WTC11 (cell line): ENCODE measurements at regions not wholly inside any gene's neighbourhood (a gene's known extent, or its start where the extent isn't known, plus 50 kb on each side); places are given as distances from the start of the nearest gene placed in this dataset.
"Not testable (repeated sequence)": the region's sequence is repeated elsewhere in the genome, so short reads cannot be mapped to it uniquely, and the experiment has no call there.

Experiments
- ATAC-seq: fragments of 200-7000 bp; cut with Tn5 transposase; 2 replicates; pipeline ENCODE4 v1.10.0; 2021; ENCODE audit warnings: mild to moderate bottlenecking, moderate library complexity
- CTCF ChIA-PET: fragments of 300-600 bp; sonication (Branson Sonifier 250); formaldehyde crosslinking; loops from one replicate; lab custom pipeline; 2021; ENCODE audit warnings: antibody characterized with exemption; lab: Charles Lee
- POLR2A ChIA-PET: fragments of 350-600 bp; sonication (Branson Sonifier 250); formaldehyde crosslinking; loops from one replicate; lab custom pipeline; 2021; ENCODE audit warnings: antibody characterized with exemption; lab: Charles Lee
- DNase-seq: peaks from one replicate; pipeline ENCODE4 v3.0.0; 2021; ENCODE audit warnings: low spot score
- H3K27ac Mint-ChIP-seq: 2 replicates; pipeline ENCODE4 v1.8.0; 2021; ENCODE audit warnings: mixed read lengths
- H3K27me3 Mint-ChIP-seq: 2 replicates; pipeline ENCODE4 v1.8.0; 2021; ENCODE audit warnings: low read depth, mild to moderate bottlenecking, moderate library complexity, mixed read lengths
- H3K36me3 Mint-ChIP-seq: 2 replicates; pipeline ENCODE4 v1.8.0; 2021; ENCODE audit warnings: mixed read lengths
- H3K4me1 Mint-ChIP-seq: 2 replicates; pipeline ENCODE4 v1.8.0; 2022; ENCODE audit warnings: mixed read lengths
- H3K4me3 Mint-ChIP-seq: 2 replicates; pipeline ENCODE4 v1.8.0; 2021; ENCODE audit warnings: mild to moderate bottlenecking, moderate library complexity, mixed read lengths
- H3K9me3 Mint-ChIP-seq: 2 replicates; pipeline ENCODE4 v1.8.0; 2021; ENCODE audit warnings: mixed read lengths
- ATF1 ChIP-seq: sonication (generic); formaldehyde crosslinking; IDR thresholded peaks from 2 replicates; pipeline ENCODE4 v1.8.1; 2023; ENCODE audit warnings: mild to moderate bottlenecking, moderate library complexity, missing genetic modification reagents
- CREM ChIP-seq: sonication (generic); formaldehyde crosslinking; IDR thresholded peaks from 2 replicates; pipeline ENCODE4 v1.8.1; 2022; ENCODE audit warnings: mild to moderate bottlenecking, missing genetic modification reagents, moderate library complexity
- ELF4 ChIP-seq: sonication (generic); formaldehyde crosslinking; IDR thresholded peaks from 2 replicates; pipeline ENCODE4 v1.8.1; 2022; ENCODE audit warnings: low read depth, mild to moderate bottlenecking, moderate library complexity, missing genetic modification reagents
- GTF2I ChIP-seq: fragments of 250-450 bp; sonication (Bioruptor Pico); conservative IDR thresholded peaks from 2 replicates; pipeline ENCODE4 v1.4.0; 2021; ENCODE audit warnings: mild to moderate bottlenecking
- HMGA2 ChIP-seq: fragments of 250-450 bp; sonication (Bioruptor Pico); IDR thresholded peaks from 2 replicates; pipeline ENCODE4 v1.4.0; 2021; ENCODE audit warnings: mild to moderate bottlenecking, moderate library complexity
- NFE2L1 ChIP-seq: sonication (generic); formaldehyde crosslinking; IDR thresholded peaks from 2 replicates; pipeline ENCODE4 v1.8.1; 2023; ENCODE audit warnings: missing genetic modification reagents
- NFYB ChIP-seq: sonication (generic); formaldehyde crosslinking; conservative IDR thresholded peaks from 2 replicates; pipeline ENCODE4 v1.8.0; 2022; ENCODE audit warnings: low read depth, missing genetic modification reagents
- NR1H2 ChIP-seq: sonication (generic); formaldehyde crosslinking; IDR thresholded peaks from 2 replicates; pipeline ENCODE4 v1.9.0; 2021; ENCODE audit warnings: mild to moderate bottlenecking, moderate library complexity, missing genetic modification reagents
- RELA ChIP-seq: sonication (generic); formaldehyde crosslinking; IDR thresholded peaks from 2 replicates; pipeline ENCODE4 v1.8.1; 2022; ENCODE audit warnings: missing genetic modification reagents, mild to moderate bottlenecking, borderline replicate concordance
- SP1 ChIP-seq: sonication (generic); formaldehyde crosslinking; conservative IDR thresholded peaks from 2 replicates; pipeline ENCODE4 v1.8.1; 2022; ENCODE audit warnings: missing genetic modification reagents
- TCF7 ChIP-seq: sonication (generic); formaldehyde crosslinking; IDR thresholded peaks from 2 replicates; pipeline ENCODE4 v1.8.0; 2022; ENCODE audit warnings: mild to moderate bottlenecking, low read depth, missing genetic modification reagents, moderate library complexity
- TEAD1 ChIP-seq: sonication (generic); formaldehyde crosslinking; IDR thresholded peaks from 2 replicates; pipeline ENCODE4 v1.8.0; 2022; ENCODE audit warnings: mild to moderate bottlenecking, missing genetic modification reagents
- TEAD4 ChIP-seq: sonication (generic); formaldehyde crosslinking; IDR thresholded peaks from 2 replicates; pipeline ENCODE4 v1.8.0; 2022; ENCODE audit warnings: mild to moderate bottlenecking, missing genetic modification reagents
- ZNF263 ChIP-seq: sonication (generic); formaldehyde crosslinking; IDR thresholded peaks from 2 replicates; pipeline ENCODE4 v1.8.1; 2022; ENCODE audit warnings: low read depth, mild to moderate bottlenecking, moderate library complexity, missing genetic modification reagents
- ZNF396 ChIP-seq: fragments of 250-450 bp; sonication (Bioruptor Pico); IDR thresholded peaks from 2 replicates; pipeline ENCODE4 v1.8.0; 2021; ENCODE audit warnings: mild to moderate bottlenecking, moderate library complexity, borderline replicate concordance
- ZNF671 ChIP-seq: fragments of 250-450 bp; sonication (Bioruptor Pico); IDR thresholded peaks from 2 replicates; pipeline ENCODE4 v1.8.0; 2021; ENCODE audit warnings: mild to moderate bottlenecking
- TF ChIP-seq, protein P1 (sequence below): fragments of 200-600 bp; IDR thresholded peaks from 2 replicates; pipeline ENCODE4 v1.8.0; 2022; ENCODE audit warnings: antibody characterized with exemption
- TF ChIP-seq, protein P2 (sequence below): sonication (generic); formaldehyde crosslinking; IDR thresholded peaks from 2 replicates; pipeline ENCODE4 v1.8.1; 2022; ENCODE audit warnings: mild to moderate bottlenecking, moderate library complexity, missing genetic modification reagents
- TF ChIP-seq, protein P3 (sequence below): sonication (generic); formaldehyde crosslinking; conservative IDR thresholded peaks from 2 replicates; pipeline ENCODE4 v1.8.1; 2023; ENCODE audit warnings: mild to moderate bottlenecking, low read depth, missing genetic modification reagents, moderate library complexity
- TF ChIP-seq, protein P4 (sequence below): sonication (generic); formaldehyde crosslinking; IDR thresholded peaks from 2 replicates; pipeline ENCODE4 v1.8.1; 2022; ENCODE audit warnings: low read depth, missing genetic modification reagents, borderline replicate concordance

DNA sequence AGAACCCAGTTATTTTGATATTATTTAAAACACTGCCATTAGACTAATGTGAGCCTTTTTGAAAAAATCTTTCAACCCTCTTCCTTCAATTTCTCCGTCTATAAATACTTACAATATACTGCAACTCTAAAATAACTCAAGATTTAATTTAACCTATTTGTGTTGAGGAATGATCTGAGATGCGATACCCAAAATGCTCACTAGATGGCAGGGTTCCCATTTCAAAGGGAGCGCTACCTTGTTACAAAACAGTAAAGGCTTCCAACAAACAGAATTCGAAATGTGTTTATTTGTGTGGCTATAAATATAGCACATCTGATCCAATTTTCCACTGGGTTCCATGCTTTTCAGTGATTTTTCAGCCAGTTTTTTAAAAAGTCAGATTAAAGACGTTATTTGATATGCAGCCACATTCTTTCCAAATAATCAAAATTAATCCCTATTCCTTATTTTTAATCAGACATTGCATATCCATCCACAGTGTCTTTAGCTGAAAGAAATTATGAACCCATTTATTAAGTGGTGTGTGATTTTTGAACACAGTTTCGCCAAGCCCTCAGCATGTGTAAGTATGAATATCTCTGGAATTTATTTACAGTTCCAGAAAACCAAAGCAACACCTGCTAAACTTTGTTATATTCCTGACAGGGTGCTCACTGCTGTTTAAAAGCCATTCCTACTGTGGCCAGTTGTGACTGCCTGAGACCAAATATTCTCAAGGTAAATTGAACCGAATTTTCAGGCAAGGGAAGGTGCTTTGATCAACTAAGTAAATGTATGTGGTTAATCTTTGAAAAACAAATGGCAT is 668.0 kb upstream of the LCORL start:
- Mint-ChIP-seq H3K27ac (peak overlapping the region; percentile 97), H3K4me3 (peak overlapping the region; percentile 23; the same call in 1 of the 2 replicates), H3K36me3 (peaks cover 12% of the 10 kb centered on the region), H3K4me1 (peaks cover 61% of the 10 kb centered on the region), H3K27me3 (peaks cover 2% of the 10 kb centered on the region), H3K9me3 (peaks cover 13% of the 10 kb centered on the region; the same call in 1 of the 2 replicates)
- ChIA-PET POLR2A (no interaction called here), CTCF (no interaction called here)
- ATAC-seq (no peak), DNase-seq (peak; percentile 68)
- TF ChIP-seq ATF1 (CRISPR knock-in tag), result no peak
- no peak for TF ChIP-seq NR1H2
- TF ChIP-seq, protein P1, sequence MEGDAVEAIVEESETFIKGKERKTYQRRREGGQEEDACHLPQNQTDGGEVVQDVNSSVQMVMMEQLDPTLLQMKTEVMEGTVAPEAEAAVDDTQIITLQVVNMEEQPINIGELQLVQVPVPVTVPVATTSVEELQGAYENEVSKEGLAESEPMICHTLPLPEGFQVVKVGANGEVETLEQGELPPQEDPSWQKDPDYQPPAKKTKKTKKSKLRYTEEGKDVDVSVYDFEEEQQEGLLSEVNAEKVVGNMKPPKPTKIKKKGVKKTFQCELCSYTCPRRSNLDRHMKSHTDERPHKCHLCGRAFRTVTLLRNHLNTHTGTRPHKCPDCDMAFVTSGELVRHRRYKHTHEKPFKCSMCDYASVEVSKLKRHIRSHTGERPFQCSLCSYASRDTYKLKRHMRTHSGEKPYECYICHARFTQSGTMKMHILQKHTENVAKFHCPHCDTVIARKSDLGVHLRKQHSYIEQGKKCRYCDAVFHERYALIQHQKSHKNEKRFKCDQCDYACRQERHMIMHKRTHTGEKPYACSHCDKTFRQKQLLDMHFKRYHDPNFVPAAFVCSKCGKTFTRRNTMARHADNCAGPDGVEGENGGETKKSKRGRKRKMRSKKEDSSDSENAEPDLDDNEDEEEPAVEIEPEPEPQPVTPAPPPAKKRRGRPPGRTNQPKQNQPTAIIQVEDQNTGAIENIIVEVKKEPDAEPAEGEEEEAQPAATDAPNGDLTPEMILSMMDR, result peak; percentile 70
- TF ChIP-seq ZNF396 (CRISPR knock-in tag), result no peak
- no peak for TF ChIP-seq ZNF263 (CRISPR knock-in tag)

DNA sequence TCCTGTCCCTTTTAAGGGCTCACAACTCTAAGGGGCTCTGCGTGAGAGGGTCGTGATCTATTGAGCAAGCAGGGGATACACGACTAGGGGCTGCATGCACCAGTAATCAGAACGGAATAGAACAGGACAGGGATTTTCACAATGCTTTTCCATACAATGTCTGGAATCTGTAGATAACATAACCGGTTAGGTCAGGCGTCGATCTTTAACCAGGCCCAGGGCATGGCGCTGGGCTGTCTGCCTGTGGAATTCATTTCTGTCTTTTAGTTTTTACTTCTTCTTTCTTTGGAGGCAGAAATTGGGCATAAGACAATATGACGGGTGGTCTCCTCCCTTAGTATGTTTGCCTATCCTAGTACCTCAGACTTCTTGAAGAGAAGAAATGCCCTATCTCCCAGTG is 666.8 kb upstream of the LCORL start:
- H3K9me3 Mint-ChIP-seq, result peaks cover 13% of the 10 kb centered on the region; the same call in 1 of the 2 replicates
- H3K27ac Mint-ChIP-seq, CTCF ChIA-PET, H3K27me3 Mint-ChIP-seq, DNase-seq, ATAC-seq, POLR2A ChIA-PET, H3K4me3 Mint-ChIP-seq: not testable (repeated sequence)
- peaks cover 54% of the 10 kb centered on the region for H3K4me1 Mint-ChIP-seq
- H3K36me3 Mint-ChIP-seq, result peaks cover 12% of the 10 kb centered on the region

DNA sequence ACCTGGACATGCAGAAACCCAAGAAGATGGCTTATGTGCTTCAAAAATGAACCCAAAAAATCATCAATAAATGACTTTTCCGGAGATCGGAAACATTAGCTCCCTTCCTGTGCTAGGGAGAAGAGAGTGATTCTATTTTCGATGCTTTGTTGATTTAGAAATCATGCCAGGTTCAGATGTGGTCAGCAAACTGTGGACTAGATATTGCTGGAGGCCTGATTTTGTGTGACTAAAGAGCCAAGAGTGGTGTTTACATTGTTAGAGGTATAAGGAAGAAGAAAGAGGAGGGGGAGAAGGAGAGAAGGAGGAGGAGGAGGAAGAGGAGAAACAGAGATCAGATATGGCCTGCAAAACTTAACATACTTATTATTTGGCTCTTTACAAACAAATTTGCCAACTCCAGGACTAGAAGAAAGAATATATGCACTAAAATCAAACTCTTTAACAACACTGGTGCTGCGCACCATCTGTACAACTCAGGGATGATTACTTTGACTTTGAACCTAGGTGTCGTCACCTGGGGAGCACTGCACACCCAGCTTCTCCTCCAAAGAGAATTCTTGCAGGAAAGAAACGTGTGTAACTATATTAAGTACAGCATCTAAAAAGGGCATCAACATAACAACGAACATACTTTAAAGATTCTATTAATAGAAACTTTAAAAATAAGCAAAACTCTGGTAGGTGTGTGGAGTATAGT is 664.9 kb upstream of the LCORL start:
- no peak overlapping the region for H3K27ac Mint-ChIP-seq
- CTCF ChIA-PET, result no interaction called here
- DNase-seq (no peak), ATAC-seq (no peak)
- H3K4me3 Mint-ChIP-seq, result no peak overlapping the region
- TF ChIP-seq, protein P1, result no peak
- TF ChIP-seq, protein P2, sequence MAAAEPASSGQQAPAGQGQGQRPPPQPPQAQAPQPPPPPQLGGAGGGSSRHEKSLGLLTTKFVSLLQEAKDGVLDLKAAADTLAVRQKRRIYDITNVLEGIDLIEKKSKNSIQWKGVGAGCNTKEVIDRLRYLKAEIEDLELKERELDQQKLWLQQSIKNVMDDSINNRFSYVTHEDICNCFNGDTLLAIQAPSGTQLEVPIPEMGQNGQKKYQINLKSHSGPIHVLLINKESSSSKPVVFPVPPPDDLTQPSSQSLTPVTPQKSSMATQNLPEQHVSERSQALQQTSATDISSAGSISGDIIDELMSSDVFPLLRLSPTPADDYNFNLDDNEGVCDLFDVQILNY, result no peak
- no peak for TF ChIP-seq GTF2I (CRISPR knock-in tag)
- no peak for TF ChIP-seq NFYB (CRISPR knock-in tag)
- TF ChIP-seq, protein P3, sequence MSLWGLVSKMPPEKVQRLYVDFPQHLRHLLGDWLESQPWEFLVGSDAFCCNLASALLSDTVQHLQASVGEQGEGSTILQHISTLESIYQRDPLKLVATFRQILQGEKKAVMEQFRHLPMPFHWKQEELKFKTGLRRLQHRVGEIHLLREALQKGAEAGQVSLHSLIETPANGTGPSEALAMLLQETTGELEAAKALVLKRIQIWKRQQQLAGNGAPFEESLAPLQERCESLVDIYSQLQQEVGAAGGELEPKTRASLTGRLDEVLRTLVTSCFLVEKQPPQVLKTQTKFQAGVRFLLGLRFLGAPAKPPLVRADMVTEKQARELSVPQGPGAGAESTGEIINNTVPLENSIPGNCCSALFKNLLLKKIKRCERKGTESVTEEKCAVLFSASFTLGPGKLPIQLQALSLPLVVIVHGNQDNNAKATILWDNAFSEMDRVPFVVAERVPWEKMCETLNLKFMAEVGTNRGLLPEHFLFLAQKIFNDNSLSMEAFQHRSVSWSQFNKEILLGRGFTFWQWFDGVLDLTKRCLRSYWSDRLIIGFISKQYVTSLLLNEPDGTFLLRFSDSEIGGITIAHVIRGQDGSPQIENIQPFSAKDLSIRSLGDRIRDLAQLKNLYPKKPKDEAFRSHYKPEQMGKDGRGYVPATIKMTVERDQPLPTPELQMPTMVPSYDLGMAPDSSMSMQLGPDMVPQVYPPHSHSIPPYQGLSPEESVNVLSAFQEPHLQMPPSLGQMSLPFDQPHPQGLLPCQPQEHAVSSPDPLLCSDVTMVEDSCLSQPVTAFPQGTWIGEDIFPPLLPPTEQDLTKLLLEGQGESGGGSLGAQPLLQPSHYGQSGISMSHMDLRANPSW (CRISPR knock-in tag), result no peak
- TF ChIP-seq, protein P4, sequence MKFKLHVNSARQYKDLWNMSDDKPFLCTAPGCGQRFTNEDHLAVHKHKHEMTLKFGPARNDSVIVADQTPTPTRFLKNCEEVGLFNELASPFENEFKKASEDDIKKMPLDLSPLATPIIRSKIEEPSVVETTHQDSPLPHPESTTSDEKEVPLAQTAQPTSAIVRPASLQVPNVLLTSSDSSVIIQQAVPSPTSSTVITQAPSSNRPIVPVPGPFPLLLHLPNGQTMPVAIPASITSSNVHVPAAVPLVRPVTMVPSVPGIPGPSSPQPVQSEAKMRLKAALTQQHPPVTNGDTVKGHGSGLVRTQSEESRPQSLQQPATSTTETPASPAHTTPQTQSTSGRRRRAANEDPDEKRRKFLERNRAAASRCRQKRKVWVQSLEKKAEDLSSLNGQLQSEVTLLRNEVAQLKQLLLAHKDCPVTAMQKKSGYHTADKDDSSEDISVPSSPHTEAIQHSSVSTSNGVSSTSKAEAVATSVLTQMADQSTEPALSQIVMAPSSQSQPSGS (CRISPR knock-in tag), result no peak
- no peak for TF ChIP-seq CREM (CRISPR knock-in tag)
- no peak for TF ChIP-seq TEAD4
- TF ChIP-seq NFE2L1 (CRISPR knock-in tag), result no peak
- no peak for TF ChIP-seq RELA (CRISPR knock-in tag)
- TF ChIP-seq SP1 (CRISPR knock-in tag), result no peak
- no peak for TF ChIP-seq ZNF671 (CRISPR knock-in tag)
- TF ChIP-seq ELF4 (CRISPR knock-in tag), result no peak
- no peak for TF ChIP-seq TEAD1 (CRISPR knock-in tag)
- no peak for TF ChIP-seq HMGA2 (CRISPR knock-in tag)
- no peak for TF ChIP-seq TCF7 (CRISPR knock-in tag)
- H3K9me3 Mint-ChIP-seq, result peaks cover 13% of the 10 kb centered on the region; the same call in 1 of the 2 replicates
- H3K4me1 Mint-ChIP-seq, result peaks cover 39% of the 10 kb centered on the region
- POLR2A ChIA-PET, result no interaction called here
- peaks cover 12% of the 10 kb centered on the region for H3K36me3 Mint-ChIP-seq
- peaks cover 2% of the 10 kb centered on the region for H3K27me3 Mint-ChIP-seq
